Duodenal mucosa (tissue), 2 donors: ENCODE measurements at regions not wholly inside any gene's neighbourhood (a gene's known extent, or its start where the extent isn't known, plus 50 kb on each side); places are given as distances from the start of the nearest gene placed in this dataset.
"Not testable (repeated sequence)": the region's sequence is repeated elsewhere in the genome, so short reads cannot be mapped to it uniquely, and the experiment has no call there.

ENCODE experiments used
- H3K27ac ChIP-seq: one replicate; pipeline ENCODE4 v1.7.0; 2013; ENCODE audit warnings: low read depth, low read length
- H3K27me3 ChIP-seq, 2 donors: one replicate each; pipeline ENCODE4 v1.7.0; 2013; ENCODE audit warnings: low read length in 2 of 2, control low read depth in 1 of 2; ENCODE audit not compliant: insufficient read depth in 2 of 2, control insufficient read depth in 1 of 2
- H3K36me3 ChIP-seq, 2 donors: one replicate each; pipeline ENCODE4 v1.7.0; 2013; ENCODE audit warnings: low read length in 2 of 2, control low read depth in 1 of 2; ENCODE audit not compliant: insufficient read depth in 2 of 2, control insufficient read depth in 1 of 2
- H3K4me1 ChIP-seq, 2 donors: one replicate each; pipeline ENCODE4 v1.7.0; 2013; ENCODE audit warnings: low read length in 2 of 2, control low read depth in 1 of 2; ENCODE audit not compliant: insufficient read depth in 2 of 2, control insufficient read depth in 1 of 2
- H3K4me3 ChIP-seq, 2 donors: one replicate each; pipeline ENCODE4 v1.7.0; 2013; ENCODE audit warnings: low read length in 2 of 2, low read depth in 1 of 2
- H3K9ac ChIP-seq, 2 donors: one replicate each; pipeline ENCODE4 v1.7.0; 2013; ENCODE audit warnings: low read length in 2 of 2, low read depth in 1 of 2
- H3K9me3 ChIP-seq, 2 donors: one replicate each; pipeline ENCODE4 v1.7.0; 2013; ENCODE audit warnings: low read length in 2 of 2, control low read depth in 1 of 2; ENCODE audit not compliant: control insufficient read depth in 1 of 2

GRCh38 chr17:77562361-77562760, 396.1 kb upstream of the TNRC6C start:
- H3K36me3 ChIP-seq, H3K4me1 ChIP-seq, H3K9me3 ChIP-seq, H3K9ac ChIP-seq, H3K27ac ChIP-seq, H3K4me3 ChIP-seq: not testable (repeated sequence)
- H3K27me3 ChIP-seq: peaks cover 0 to 17% of the 10 kb centered on the region in 2 donors

- H3K9ac ChIP-seq: no peak overlapping the region
- no peak overlapping the region for H3K4me3 ChIP-seq
- peaks cover 0 to 11% of the 10 kb centered on the region in 2 donors for H3K27me3 ChIP-seq
- H3K36me3 ChIP-seq: no peaks in the 10 kb centered on the region
- H3K4me1 ChIP-seq: no peaks in the 10 kb centered on the region
- no peak overlapping the region for H3K27ac ChIP-seq
- H3K9me3 ChIP-seq: peaks cover 0 to 4% of the 10 kb centered on the region in 2 donors
These were observed 394.9 kb upstream of the TNRC6C start for GRCh38 chr17:77563439-77564102.

- H3K36me3 ChIP-seq: no peaks in the 10 kb centered on the region
- peaks cover 0 to 8% of the 10 kb centered on the region in 2 donors for H3K27me3 ChIP-seq
- H3K27ac ChIP-seq: no peak overlapping the region
- no peak overlapping the region for H3K9ac ChIP-seq
- H3K4me1 ChIP-seq: no peaks in the 10 kb centered on the region
- no peak overlapping the region for H3K4me3 ChIP-seq
- H3K9me3 ChIP-seq: peaks cover 0 to 4% of the 10 kb centered on the region in 2 donors
These were observed 394.1 kb upstream of the TNRC6C start for GRCh38 chr17:77564278-77564920.

GRCh38 chr17:77565166-77565565, 393.3 kb upstream of the TNRC6C start:
- Histone ChIP-seq H3K9me3 (peaks cover 0 to 4% of the 10 kb centered on the region in 2 donors), H3K4me1 (no peaks in the 10 kb centered on the region), H3K27ac (no peak overlapping the region), H3K4me3 (no peak overlapping the region), H3K9ac (no peak overlapping the region), H3K27me3 (peaks cover 0 to under 1% of the 10 kb centered on the region in 2 donors), H3K36me3 (no peaks in the 10 kb centered on the region)

GRCh38 chr17:77566151-77566550, 392.4 kb upstream of the TNRC6C start:
- H3K4me1 ChIP-seq: no peaks in the 10 kb centered on the region
- H3K27ac ChIP-seq: no peak overlapping the region
- peaks cover 0 to 4% of the 10 kb centered on the region in 2 donors for H3K9me3 ChIP-seq
- H3K36me3 ChIP-seq: no peaks in the 10 kb centered on the region
- H3K4me3 ChIP-seq: no peak overlapping the region
- H3K27me3 ChIP-seq: peaks cover 0 to 8% of the 10 kb centered on the region in 2 donors
- no peak overlapping the region for H3K9ac ChIP-seq

- no peaks in the 10 kb centered on the region for H3K36me3 ChIP-seq
- no peak overlapping the region for H3K27ac ChIP-seq
- H3K9ac ChIP-seq: no peak overlapping the region
- H3K4me3 ChIP-seq: no peak overlapping the region
- H3K4me1 ChIP-seq: peaks cover 4 to 5% of the 10 kb centered on the region in 2 donors
- peaks cover 0 to 4% of the 10 kb centered on the region in 2 donors for H3K9me3 ChIP-seq
- H3K27me3 ChIP-seq: peaks cover 2 to 13% of the 10 kb centered on the region in 2 donors
These were observed 391.9 kb upstream of the TNRC6C start for GRCh38 chr17:77566566-77567138.

GRCh38 chr17:77568540-77568939, 390.0 kb upstream of the TNRC6C start:
- Histone ChIP-seq H3K4me1 (peaks cover 5 to 10% of the 10 kb centered on the region in 2 donors), H3K9me3 (no peaks in the 10 kb centered on the region), H3K27ac (no peak overlapping the region), H3K4me3 (no peak overlapping the region), H3K27me3 (peaks cover 18 to 31% of the 10 kb centered on the region in 2 donors), H3K36me3 (no peaks in the 10 kb centered on the region), H3K9ac (no peak overlapping the region)

- no peaks in the 10 kb centered on the region for H3K9me3 ChIP-seq
- H3K27me3 ChIP-seq: peaks cover 18 to 31% of the 10 kb centered on the region in 2 donors
- no peak overlapping the region for H3K9ac ChIP-seq
- H3K27ac ChIP-seq: no peak overlapping the region
- no peak overlapping the region for H3K4me3 ChIP-seq
- H3K4me1 ChIP-seq: peaks cover 5 to 10% of the 10 kb centered on the region in 2 donors
- no peaks in the 10 kb centered on the region for H3K36me3 ChIP-seq
These were observed 388.5 kb upstream of the TNRC6C start for GRCh38 chr17:77569846-77570564.

GRCh38 chr17:77570565-77570898, 388.0 kb upstream of the TNRC6C start:
- Histone ChIP-seq H3K9ac (no peak overlapping the region), H3K27ac (no peak overlapping the region), H3K9me3 (no peaks in the 10 kb centered on the region), H3K4me3 (no peak overlapping the region), H3K4me1 (peaks cover 5 to 10% of the 10 kb centered on the region in 2 donors), H3K36me3 (no peaks in the 10 kb centered on the region), H3K27me3 (peaks cover 18 to 31% of the 10 kb centered on the region in 2 donors)
